ENCODE measurements at regions not wholly inside any gene's neighbourhood (a gene's known extent, or its start where the extent isn't known, plus 50 kb on each side); places are given as distances from the start of the nearest gene placed in this dataset.

GRCh38 chr14:53875324-53875897 is 81.2 kb downstream of the BMP4 start:
- Histone ChIP-seq H2BK5ac (ENCODE audit: low read depth, low read length) (no peak overlapping the region), H2AK5ac (ENCODE audit: low read depth, low read length) (no peak overlapping the region), H2BK12ac (ENCODE audit: low read depth, low read length) (no peak overlapping the region), H3K4me3 (ENCODE audit: extremely low read depth in 1 of 4, insufficient read depth in 2 of 4, low read depth in 3 of 4, low read length in 4 of 4) (no peak overlapping the region), H4K8ac (ENCODE audit: extremely low read depth, insufficient read depth, low read length) (no peak overlapping the region), H3K9me3 (ENCODE audit: insufficient read depth in 2 of 2, low read depth in 1 of 2, low read length in 1 of 2) (no peaks in the 10 kb centered on the region), H3K56ac (replicated peaks; ENCODE audit: insufficient read length, low read depth, low read length) (no peak overlapping the region), H3K4me2 (ENCODE audit: insufficient read depth in 1 of 2, low read depth in 2 of 2, low read length in 2 of 2) (no peak overlapping the region), H3K36me3 (ENCODE audit: control insufficient read depth in 2 of 4, insufficient read depth in 4 of 4, low read length in 3 of 4) (no peaks in the 10 kb centered on the region), H2AFZ (ENCODE audit: low read length) (no peak overlapping the region), H3K14ac (ENCODE audit: insufficient read length) (no peak overlapping the region), H3K23me2 (ENCODE audit: low read depth, low read length) (no peaks in the 10 kb centered on the region), H3K9ac (replicated peaks in 1 of 4; ENCODE audit: extremely low read depth in 1 of 4, low read depth in 3 of 4, low read length in 3 of 4) (no peak overlapping the region), H4K91ac (replicated peaks; ENCODE audit: insufficient read length, low read length) (no peak overlapping the region), H3K27me3 (replicated peaks in 1 of 4; ENCODE audit: control insufficient read depth in 3 of 4, extremely low read depth in 1 of 4, insufficient read depth in 3 of 4, low read length in 3 of 4) (no peaks in the 10 kb centered on the region), H2BK15ac (ENCODE audit: low read length) (no peak overlapping the region), H3K18ac (ENCODE audit: extremely low read depth, low read length) (no peak overlapping the region), H3K4me1 (replicated peaks in 1 of 4; ENCODE audit: control insufficient read depth in 3 of 4, insufficient read depth in 4 of 4, low read length in 3 of 4) (no peaks in the 10 kb centered on the region), H2BK120ac (replicated peaks; ENCODE audit: low read depth, low read length) (no peak overlapping the region), H3K23ac (ENCODE audit: insufficient read length) (no peak overlapping the region), H3K79me2 (ENCODE audit: control insufficient read depth in 1 of 2, insufficient read depth in 2 of 2, low read length in 2 of 2) (no peaks in the 10 kb centered on the region), H3K27ac (ENCODE audit: low read depth, low read length) (no peak overlapping the region), H4K5ac (ENCODE audit: insufficient read length, low read depth, low read length) (no peak overlapping the region), H3K79me1 (ENCODE audit: low read depth, low read length) (no peaks in the 10 kb centered on the region), H2BK20ac (ENCODE audit: low read length) (no peak overlapping the region), H4K20me1 (replicated peaks in 1 of 2; ENCODE audit: control insufficient read depth in 1 of 2, insufficient read depth in 2 of 2, low read length in 2 of 2) (no peaks in the 10 kb centered on the region), H3K4ac (replicated peaks; ENCODE audit: insufficient read length, low read depth, low read length) (no peak overlapping the region)
- TF ChIP-seq, protein P1, sequence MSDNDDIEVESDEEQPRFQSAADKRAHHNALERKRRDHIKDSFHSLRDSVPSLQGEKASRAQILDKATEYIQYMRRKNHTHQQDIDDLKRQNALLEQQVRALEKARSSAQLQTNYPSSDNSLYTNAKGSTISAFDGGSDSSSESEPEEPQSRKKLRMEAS (IDR thresholded peaks at IDR 0.05) = no peak
- TF ChIP-seq EP300 (IDR thresholded peaks at IDR 0.05; ENCODE audit: borderline replicate concordance in 1 of 2, low read depth in 2 of 2, low read length in 2 of 2) (no peak), ZNF274 (IDR thresholded peaks at IDR 0.05; ENCODE audit: borderline replicate concordance, extremely low read depth, low read length) (no peak), SRF (IDR thresholded peaks at IDR 0.05; ENCODE audit: low read depth, low read length) (no peak)
- FAIRE-seq (no peak), DNase-seq (ENCODE audit: low read depth in 1 of 2, low spot score in 2 of 2) (no peak)
- POLR2A ChIA-PET (ENCODE audit: partially characterized antibody) = interaction anchor here (0.6 kb wide), 1 partner anchor 30 kb away, joined by 3 read pairs; no protein-coding TSS in a partner anchor
- CTCF ChIA-PET (ENCODE audit: partially characterized antibody) = interaction anchor here (0.6 kb wide), 1 partner anchor 61 kb away, joined by 3 read pairs; no protein-coding TSS in a partner anchor
- 86% methylated on average over 2 of the region's 2 CpGs; no CpG with 5 or more reads in 1 of the 2 experiments for WGBS, 2 experiments (ENCODE audit: extremely low coverage in 1 of 2, insufficient coverage in 1 of 2, insufficient read length in 1 of 2, insufficient replicate concordance in 2 of 2, low coverage in 1 of 2, low lambda C conversion rate in 2 of 2, missing lambda C conversion rate in 1 of 2)

Measured in H1 (cell line).